ENCODE measurements at regions not wholly inside any gene's neighbourhood (a gene's known extent, or its start where the extent isn't known, plus 50 kb on each side); places are given as distances from the start of the nearest gene placed in this dataset.
"Not testable (repeated sequence)": the region's sequence is repeated elsewhere in the genome, so short reads cannot be mapped to it uniquely, and the experiment has no call there.

- WGBS = 6% methylated on average over 17 of the region's 33 CpGs
- H3K4me3 ChIP-seq (ENCODE audit: low read depth, low read length); DNase-seq (ENCODE audit: extremely low spot score); H3K27ac ChIP-seq (ENCODE audit: low read depth); H3K4me1 ChIP-seq (ENCODE audit: insufficient read depth); H3K36me3 ChIP-seq (ENCODE audit: insufficient read depth): not testable (repeated sequence)
Observed at GRCh38 chrX:115840729-115841409, 279.9 kb downstream of the PLS3 start.

DNA sequence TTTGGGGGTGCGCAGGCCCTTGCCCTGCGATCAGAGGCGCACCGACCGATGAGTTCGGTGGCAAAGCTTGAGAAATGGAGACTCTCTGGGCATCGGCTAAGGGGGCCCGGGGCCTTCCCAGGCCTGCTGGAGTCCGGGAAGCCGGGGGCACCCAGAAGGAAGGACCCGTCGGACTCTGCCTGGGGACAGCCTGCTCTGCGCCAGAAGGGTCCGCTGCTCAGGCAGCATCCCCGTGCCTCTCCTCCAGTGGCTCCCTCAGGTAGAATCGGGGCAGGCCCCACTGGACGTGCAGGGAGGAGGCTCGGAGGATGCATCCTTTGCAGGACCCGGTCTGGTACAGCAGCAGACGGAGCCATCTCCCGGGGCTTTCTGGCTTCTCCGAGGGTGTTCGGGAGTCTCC, 290.0 kb downstream of the PLS3 start:
- not testable (repeated sequence) for H3K4me3 ChIP-seq (ENCODE audit: low read depth, low read length); H3K4me1 ChIP-seq (ENCODE audit: insufficient read depth); H3K36me3 ChIP-seq (ENCODE audit: insufficient read depth); DNase-seq (ENCODE audit: extremely low spot score); H3K27ac ChIP-seq (ENCODE audit: low read depth)
- WGBS = no CpG with 5 or more reads among the region's 23 CpGs

DNA sequence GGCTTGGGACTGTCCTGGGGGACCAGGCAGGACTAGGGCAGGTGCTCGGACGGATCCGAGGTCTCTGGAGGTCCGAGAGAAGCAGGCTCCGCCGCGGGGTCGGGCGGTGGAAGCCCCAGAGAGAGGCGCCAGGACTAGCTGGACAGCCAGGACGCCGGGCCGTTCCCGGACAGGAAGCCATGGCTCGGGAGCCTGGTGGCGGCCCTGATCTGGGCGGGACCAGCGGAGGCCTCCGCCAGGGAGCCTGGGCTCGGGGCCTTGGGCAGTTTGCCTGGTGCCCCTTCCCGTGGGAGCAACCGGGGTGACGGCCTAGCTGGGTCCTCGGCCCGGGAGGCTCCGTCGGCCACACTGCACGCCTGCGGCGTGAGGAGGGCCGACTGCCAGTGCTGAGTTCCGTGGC, 292.3 kb downstream of the PLS3 start:
- H3K36me3 ChIP-seq (ENCODE audit: insufficient read depth); H3K27ac ChIP-seq (ENCODE audit: low read depth): not testable (repeated sequence)
- WGBS = 98% methylated on average over 12 of the region's 32 CpGs

GRCh38 chrX:115881170-115881569, 289.4 kb upstream of the AGTR2 start:
- not testable (repeated sequence) for H3K36me3 ChIP-seq (ENCODE audit: insufficient read depth); H3K4me1 ChIP-seq (ENCODE audit: insufficient read depth); H3K4me3 ChIP-seq (ENCODE audit: low read depth, low read length); DNase-seq (ENCODE audit: extremely low spot score); H3K27ac ChIP-seq (ENCODE audit: low read depth)
- WGBS = 100% methylated on average over 1 of the region's 15 CpGs

More for the DNA sequence above, 292.3 kb downstream of the PLS3 start:
- not testable (repeated sequence) for H3K4me3 ChIP-seq (ENCODE audit: low read depth, low read length); DNase-seq (ENCODE audit: extremely low spot score); H3K4me1 ChIP-seq (ENCODE audit: insufficient read depth)

GRCh38 chrX:115884121-115884520, 286.4 kb upstream of the AGTR2 start:
- WGBS = no CpG with 5 or more reads among the region's 13 CpGs
- not testable (repeated sequence) for H3K4me1 ChIP-seq (ENCODE audit: insufficient read depth); DNase-seq (ENCODE audit: extremely low spot score); H3K36me3 ChIP-seq (ENCODE audit: insufficient read depth); H3K4me3 ChIP-seq (ENCODE audit: low read depth, low read length); H3K27ac ChIP-seq (ENCODE audit: low read depth)

DNA sequence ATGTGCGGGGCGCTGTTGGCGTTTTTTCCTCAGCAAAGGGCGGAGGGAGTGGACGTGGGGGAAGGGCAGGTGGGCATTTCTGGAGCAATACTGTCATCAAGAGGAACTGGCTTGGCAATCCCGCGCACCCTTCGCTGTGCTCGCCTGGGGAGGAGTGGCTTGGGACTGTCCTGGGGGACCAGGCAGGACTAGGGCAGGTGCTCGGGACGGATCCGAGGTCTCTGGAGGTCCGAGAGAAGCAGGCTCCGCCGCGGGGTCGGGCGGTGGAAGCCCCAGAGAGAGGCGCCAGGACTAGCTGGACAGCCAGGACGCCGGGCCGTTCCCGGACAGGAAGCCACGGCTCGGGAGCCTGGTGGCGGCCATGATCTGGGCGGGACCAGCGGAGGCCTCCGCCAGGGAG, 282.5 kb upstream of the AGTR2 start:
- not testable (repeated sequence) for H3K27ac ChIP-seq (ENCODE audit: low read depth); H3K36me3 ChIP-seq (ENCODE audit: insufficient read depth); DNase-seq (ENCODE audit: extremely low spot score); H3K4me3 ChIP-seq (ENCODE audit: low read depth, low read length); H3K4me1 ChIP-seq (ENCODE audit: insufficient read depth)
- no CpG with 5 or more reads among the region's 29 CpGs for WGBS

DNA sequence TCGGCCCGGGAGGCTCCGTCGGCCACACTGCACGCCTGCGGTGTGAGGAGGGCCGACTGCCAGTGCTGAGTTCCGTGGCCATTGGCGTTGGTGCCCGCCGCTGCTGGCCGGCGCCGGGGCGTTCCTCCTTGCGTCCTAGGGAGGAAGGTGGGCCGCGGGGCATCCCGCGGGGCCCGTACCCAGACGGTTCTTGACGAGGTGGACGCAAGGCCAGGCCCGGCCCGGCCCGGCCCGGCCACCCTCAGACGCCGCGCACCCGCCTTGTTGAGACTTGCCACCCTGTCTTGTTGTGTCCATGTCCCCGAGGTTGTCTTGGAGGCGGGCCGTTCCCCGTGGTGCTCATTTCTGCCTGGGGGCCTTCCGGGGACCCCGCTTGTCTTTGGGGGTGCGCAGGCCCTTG, 282.0 kb upstream of the AGTR2 start:
- H3K4me1 ChIP-seq (ENCODE audit: insufficient read depth); H3K4me3 ChIP-seq (ENCODE audit: low read depth, low read length); H3K27ac ChIP-seq (ENCODE audit: low read depth); DNase-seq (ENCODE audit: extremely low spot score); H3K36me3 ChIP-seq (ENCODE audit: insufficient read depth): not testable (repeated sequence)
- WGBS = no CpG with 5 or more reads among the region's 39 CpGs

- no peaks in the 10 kb centered on the region for H3K4me1 ChIP-seq (ENCODE audit: insufficient read depth)
- H3K27ac ChIP-seq (ENCODE audit: low read depth) = no peak overlapping the region
- WGBS = 98% methylated on average over 25 of the region's 32 CpGs
- H3K36me3 ChIP-seq (ENCODE audit: insufficient read depth) = no peaks in the 10 kb centered on the region
- no peak overlapping the region for H3K4me3 ChIP-seq (ENCODE audit: low read depth, low read length)
- DNase-seq (ENCODE audit: extremely low spot score) = no peak
Observed at GRCh38 chrX:115889121-115889890, 281.2 kb upstream of the AGTR2 start.

DNA sequence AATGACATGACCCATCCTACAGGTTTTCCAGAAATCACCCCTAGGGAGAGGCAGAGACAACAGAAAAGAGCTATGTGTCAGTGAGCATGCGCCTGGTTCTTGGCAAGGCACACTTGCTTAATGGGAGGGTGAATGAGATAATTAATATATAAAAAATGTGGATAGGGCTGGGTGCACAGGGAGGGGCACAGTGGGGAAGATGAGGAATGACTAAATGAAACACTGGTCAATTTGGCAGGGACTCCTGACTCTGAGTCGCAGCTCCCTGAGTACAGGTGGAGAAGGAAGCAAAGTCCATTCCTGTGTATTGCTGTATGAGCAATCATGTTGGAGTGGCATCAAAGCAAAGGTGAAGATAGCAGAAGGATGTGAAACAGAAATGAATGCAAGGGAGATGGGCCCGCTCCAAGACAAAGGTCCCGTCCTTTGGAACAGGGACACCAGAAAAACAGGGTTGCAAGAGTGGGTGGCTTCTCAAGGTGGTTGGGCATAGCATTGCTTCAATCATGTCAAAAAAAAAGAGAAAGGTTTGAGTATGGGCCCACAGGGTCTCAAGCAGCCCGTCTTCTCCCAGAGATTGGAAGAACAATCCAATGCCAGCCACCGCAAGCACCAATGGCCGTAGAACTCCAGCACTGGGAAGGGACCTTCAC, 278.4 kb upstream of the AGTR2 start:
- H3K4me1 ChIP-seq (ENCODE audit: insufficient read depth) = no peaks in the 10 kb centered on the region
- no peak overlapping the region for H3K4me3 ChIP-seq (ENCODE audit: low read depth, low read length)
- 82% methylated on average over 7 of the region's 7 CpGs for WGBS
- no peak overlapping the region for H3K27ac ChIP-seq (ENCODE audit: low read depth)
- DNase-seq (ENCODE audit: extremely low spot score) = no peak
- H3K36me3 ChIP-seq (ENCODE audit: insufficient read depth) = no peaks in the 10 kb centered on the region

DNA sequence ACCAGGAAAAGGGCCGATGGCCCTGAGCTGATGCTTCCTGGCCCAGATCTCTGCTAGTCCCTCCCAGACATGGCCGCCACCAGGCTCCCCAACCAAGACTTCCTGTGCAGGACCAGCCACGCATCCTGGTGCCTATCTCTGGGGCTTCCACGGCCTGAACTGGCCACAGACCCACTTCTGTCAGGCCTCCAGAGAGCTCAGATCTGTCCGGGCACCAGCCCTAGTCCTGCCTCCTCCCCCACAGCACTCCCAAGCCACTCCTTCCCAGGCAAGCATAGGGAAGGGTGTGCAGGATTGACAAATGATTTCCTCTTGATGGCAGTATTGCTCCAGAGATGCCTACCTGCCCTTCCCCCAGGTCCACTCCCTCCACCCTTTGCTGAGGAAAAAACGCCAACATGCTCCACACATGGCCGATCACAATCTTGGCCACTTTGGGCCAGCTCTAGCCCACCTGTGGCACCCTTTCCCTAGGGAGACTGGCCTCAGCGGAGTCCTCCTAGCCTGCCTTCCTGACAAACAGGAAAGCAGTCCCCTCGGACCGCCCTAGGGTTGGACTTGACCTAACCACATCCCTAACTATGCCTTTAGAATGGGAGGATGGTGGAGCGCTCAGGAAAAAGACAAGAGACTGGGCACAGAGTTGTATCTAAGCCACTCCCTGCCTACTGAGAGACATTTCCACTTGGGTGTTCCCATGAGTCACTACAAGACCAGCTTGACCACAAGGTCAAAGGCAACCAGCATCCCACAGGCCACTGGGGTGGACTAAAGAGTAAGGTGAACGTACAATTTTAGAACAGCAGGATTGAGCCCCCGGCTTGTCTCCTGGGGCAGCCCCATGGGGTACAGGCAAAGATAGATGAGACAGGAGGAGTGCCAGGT, 277.5 kb upstream of the AGTR2 start:
- Histone ChIP-seq H3K4me3 (ENCODE audit: low read depth, low read length) (no peak overlapping the region), H3K27ac (ENCODE audit: low read depth) (no peak overlapping the region), H3K36me3 (ENCODE audit: insufficient read depth) (no peaks in the 10 kb centered on the region), H3K4me1 (ENCODE audit: insufficient read depth) (no peaks in the 10 kb centered on the region)
- no peak for DNase-seq (ENCODE audit: extremely low spot score)
- 84% methylated on average over 13 of the region's 13 CpGs for WGBS

DNA sequence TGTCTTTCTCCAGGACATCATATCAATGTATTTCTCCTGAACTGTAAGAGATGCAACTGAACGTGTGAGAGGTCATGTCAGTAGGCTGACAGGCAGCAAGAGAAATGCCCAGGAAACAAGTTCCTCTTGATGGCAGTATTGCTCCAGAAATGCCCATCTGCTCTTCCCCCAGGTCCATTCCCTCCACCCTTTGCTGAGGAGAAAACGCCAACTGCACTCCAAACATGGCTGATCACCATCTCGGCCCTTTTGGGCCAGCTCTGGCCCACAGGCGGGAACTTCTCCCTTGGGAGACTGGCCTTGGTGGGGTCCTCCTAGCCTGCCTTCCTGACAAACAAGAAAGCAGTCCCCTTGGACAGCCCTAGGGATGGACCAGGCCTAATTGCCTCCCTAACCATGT, 276.5 kb upstream of the AGTR2 start:
- 81% methylated on average over 4 of the region's 4 CpGs for WGBS
- Histone ChIP-seq H3K4me3 (ENCODE audit: low read depth, low read length) (no peak overlapping the region), H3K36me3 (ENCODE audit: insufficient read depth) (no peaks in the 10 kb centered on the region), H3K4me1 (ENCODE audit: insufficient read depth) (no peaks in the 10 kb centered on the region), H3K27ac (ENCODE audit: low read depth) (no peak overlapping the region)
- DNase-seq (ENCODE audit: extremely low spot score) = no peak

GRCh38 chrX:115895678-115896329, 274.7 kb upstream of the AGTR2 start:
- H3K4me1 ChIP-seq (ENCODE audit: insufficient read depth) = no peaks in the 10 kb centered on the region
- no peak overlapping the region for H3K27ac ChIP-seq (ENCODE audit: low read depth)
- no peak overlapping the region for H3K4me3 ChIP-seq (ENCODE audit: low read depth, low read length)
- H3K36me3 ChIP-seq (ENCODE audit: insufficient read depth) = no peaks in the 10 kb centered on the region
- WGBS = 97% methylated on average over 6 of the region's 6 CpGs
- no peak for DNase-seq (ENCODE audit: extremely low spot score)

- Histone ChIP-seq H3K4me3 (ENCODE audit: low read depth, low read length) (no peak overlapping the region), H3K36me3 (ENCODE audit: insufficient read depth) (no peaks in the 10 kb centered on the region), H3K27ac (ENCODE audit: low read depth) (no peak overlapping the region), H3K4me1 (ENCODE audit: insufficient read depth) (no peaks in the 10 kb centered on the region)
- no peak for DNase-seq (ENCODE audit: extremely low spot score)
- WGBS = 92% methylated on average over 5 of the region's 5 CpGs
Observed at GRCh38 chrX:115896362-115896761, 274.2 kb upstream of the AGTR2 start.

Measured in urinary bladder (tissue), 3 donors.